Loucy (cell line): ENCODE measurements at regions not wholly inside any gene's neighbourhood (a gene's known extent, or its start where the extent isn't known, plus 50 kb on each side); places are given as distances from the start of the nearest gene placed in this dataset.

ENCODE experiments used
- CTCF ChIP-seq: fragments of 200-600 bp; sonication (generic); conservative IDR thresholded peaks from 2 replicates; pipeline ENCODE4 v1.5.1; 2014; ENCODE audit warnings: mild to moderate bottlenecking, antibody characterized with exemption, low read length
- EZH2phosphoT487 ChIP-seq: fragments of 200-600 bp; IDR thresholded peaks from 2 replicates; pipeline ENCODE4 v1.6.1; 2018; ENCODE audit warnings: antibody characterized with exemption, mild to moderate bottlenecking, moderate library complexity, borderline replicate concordance

- TF ChIP-seq CTCF (no peak), EZH2phosphoT487 (no peak)
These were observed 398.1 kb downstream of the TNS1 start for GRCh38 chr2:217604527-217605194.
